ENCODE measurements at regions not wholly inside any gene's neighbourhood (a gene's known extent, or its start where the extent isn't known, plus 50 kb on each side); places are given as distances from the start of the nearest gene placed in this dataset.

GRCh38 chr15:31252171-31252785, 74.4 kb upstream of the KLF13 start:
- Histone ChIP-seq H3K4me1 (ENCODE audit: insufficient read depth, low read length, severe bottlenecking) (peaks cover 48% of the 10 kb centered on the region), H3K9ac (ENCODE audit: low read length) (no peak overlapping the region), H3K9me3 (ENCODE audit: low read length) (no peaks in the 10 kb centered on the region), H3K79me2 (ENCODE audit: insufficient read depth, low read length) (no peaks in the 10 kb centered on the region), H3F3A (ENCODE audit: insufficient read depth, low read length) (0 out of 2 replicates have a peak, but pooled peaks cover 4% of the 10 kb centered on the region), H4K20me1 (ENCODE audit: insufficient read depth, low read length) (no peaks in the 10 kb centered on the region), H3K9me2 (ENCODE audit: low read depth, low read length) (no peaks in the 10 kb centered on the region), H3K4me2 (ENCODE audit: low read length) (no peak overlapping the region), H3K36me3 (ENCODE audit: insufficient read depth, low read length) (no peaks in the 10 kb centered on the region), H3K27ac (ENCODE audit: low read depth, low read length, poor library complexity, severe bottlenecking) (no peak overlapping the region), H2AFZ (ENCODE audit: low read length) (no peak overlapping the region), H3K27me3 (ENCODE audit: insufficient read depth, low read length) (no peaks in the 10 kb centered on the region), H3K4me3 (ENCODE audit: low read depth, low read length, poor library complexity, severe bottlenecking) (no peak overlapping the region)
- TF ChIP-seq EZH2 (IDR thresholded peaks at IDR 0.05; ENCODE audit: borderline replicate concordance, low read length), result no peak
- TF ChIP-seq CTCF (IDR thresholded peaks at IDR 0.05; ENCODE audit: low read length), result no peak

GRCh38 chr15:31254431-31255175, 72.0 kb upstream of the KLF13 start:
- Histone ChIP-seq H3K9me2 (ENCODE audit: low read depth, low read length) (no peaks in the 10 kb centered on the region), H3K4me1 (ENCODE audit: insufficient read depth, low read length, severe bottlenecking) (peaks cover 54% of the 10 kb centered on the region), H3F3A (ENCODE audit: insufficient read depth, low read length) (0 out of 2 replicates have a peak, but pooled peaks cover 4% of the 10 kb centered on the region), H4K20me1 (ENCODE audit: insufficient read depth, low read length) (no peaks in the 10 kb centered on the region), H3K9me3 (ENCODE audit: low read length) (no peaks in the 10 kb centered on the region), H2AFZ (ENCODE audit: low read length) (0 out of 2 replicates have a peak overlapping the region, but pooled peaks have one; percentile 19), H3K27ac (ENCODE audit: low read depth, low read length, poor library complexity, severe bottlenecking) (peak overlapping the region; percentile 92), H3K4me3 (ENCODE audit: low read depth, low read length, poor library complexity, severe bottlenecking) (no peak overlapping the region), H3K9ac (ENCODE audit: low read length) (peak overlapping the region; percentile 37; the same call in 1 of the 2 replicates), H3K27me3 (ENCODE audit: insufficient read depth, low read length) (no peaks in the 10 kb centered on the region), H3K4me2 (ENCODE audit: low read length) (peak overlapping the region; percentile 16; the same call in 1 of the 2 replicates), H3K79me2 (ENCODE audit: insufficient read depth, low read length) (no peaks in the 10 kb centered on the region), H3K36me3 (ENCODE audit: insufficient read depth, low read length) (no peaks in the 10 kb centered on the region)
- no peak for TF ChIP-seq CTCF (IDR thresholded peaks at IDR 0.05; ENCODE audit: low read length)
- TF ChIP-seq EZH2 (IDR thresholded peaks at IDR 0.05; ENCODE audit: borderline replicate concordance, low read length), result no peak

GRCh38 chr15:31255176-31255510, 71.5 kb upstream of the KLF13 start:
- Histone ChIP-seq H3K79me2 (ENCODE audit: insufficient read depth, low read length) (no peaks in the 10 kb centered on the region), H3K27ac (ENCODE audit: low read depth, low read length, poor library complexity, severe bottlenecking) (peak overlapping the region; percentile 92), H3K9ac (ENCODE audit: low read length) (peak overlapping the region; percentile 51; the same call in 1 of the 2 replicates), H3F3A (ENCODE audit: insufficient read depth, low read length) (0 out of 2 replicates have a peak, but pooled peaks cover 4% of the 10 kb centered on the region), H3K9me3 (ENCODE audit: low read length) (no peaks in the 10 kb centered on the region), H3K4me3 (ENCODE audit: low read depth, low read length, poor library complexity, severe bottlenecking) (no peak overlapping the region), H3K4me2 (ENCODE audit: low read length) (peak overlapping the region; percentile 16; the same call in 1 of the 2 replicates), H2AFZ (ENCODE audit: low read length) (0 out of 2 replicates have a peak overlapping the region, but pooled peaks have one; percentile 19), H3K36me3 (ENCODE audit: insufficient read depth, low read length) (no peaks in the 10 kb centered on the region), H3K27me3 (ENCODE audit: insufficient read depth, low read length) (no peaks in the 10 kb centered on the region), H4K20me1 (ENCODE audit: insufficient read depth, low read length) (no peaks in the 10 kb centered on the region), H3K9me2 (ENCODE audit: low read depth, low read length) (no peaks in the 10 kb centered on the region), H3K4me1 (ENCODE audit: insufficient read depth, low read length, severe bottlenecking) (peaks cover 60% of the 10 kb centered on the region)
- TF ChIP-seq EZH2 (IDR thresholded peaks at IDR 0.05; ENCODE audit: borderline replicate concordance, low read length) (no peak), CTCF (IDR thresholded peaks at IDR 0.05; ENCODE audit: low read length) (no peak)

All from OCI-LY1 (cell line).